GM23338 (cell line): ENCODE measurements at regions not wholly inside any gene's neighbourhood (a gene's known extent, or its start where the extent isn't known, plus 50 kb on each side); places are given as distances from the start of the nearest gene placed in this dataset.

Experiments
- JUNB ChIP-seq: IDR thresholded peaks from one replicate; pipeline ENCODE4 v1.6.1; 2016; ENCODE audit warnings: antibody characterized with exemption; ENCODE audit not compliant: unreplicated experiment
- POLR2AphosphoS5 ChIP-seq: IDR thresholded peaks from 2 replicates; pipeline ENCODE4 v1.6.1; 2016; ENCODE audit warnings: antibody characterized with exemption, low read depth
- TF ChIP-seq, protein P1 (sequence below): IDR thresholded peaks from one replicate; pipeline ENCODE4 v1.6.1; 2018; ENCODE audit warnings: antibody characterized with exemption; ENCODE audit not compliant: unreplicated experiment
- TF ChIP-seq, protein P2 (sequence below), 2 experiments: fragments of 200-600 bp in 1 of 2; sonication (generic) in 1 of 2; conservative IDR thresholded peaks; 2 replicates each; pipeline versions ENCODE4 v1.5.1 to v1.6.1; 2016 to 2017; ENCODE audit warnings: antibody characterized with exemption in 2 of 2, low read depth in 2 of 2, mild to moderate bottlenecking in 2 of 2, moderate library complexity in 1 of 2

DNA sequence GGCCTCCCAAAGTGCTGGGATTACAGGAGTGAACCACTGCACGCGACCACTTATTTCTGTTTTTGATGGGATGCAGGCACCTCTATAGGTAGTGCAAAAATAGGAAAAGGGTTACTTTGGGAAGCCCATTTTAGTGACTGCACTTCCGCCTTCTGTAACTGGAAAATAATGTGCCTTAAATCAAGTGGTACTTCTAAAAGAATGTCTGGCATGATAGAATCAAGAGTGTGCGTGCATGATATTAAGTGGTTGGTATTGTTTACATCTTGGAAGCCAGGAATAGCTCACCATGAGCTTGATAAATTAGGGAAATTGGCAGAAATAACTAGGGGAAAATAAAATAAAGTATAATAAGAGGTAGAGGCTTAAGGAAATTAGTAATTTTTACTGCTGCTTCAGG is 1067.0 kb downstream of the ADGRL2 start:
- TF ChIP-seq POLR2AphosphoS5 (no peak), JUNB (no peak)
- TF ChIP-seq, protein P1, sequence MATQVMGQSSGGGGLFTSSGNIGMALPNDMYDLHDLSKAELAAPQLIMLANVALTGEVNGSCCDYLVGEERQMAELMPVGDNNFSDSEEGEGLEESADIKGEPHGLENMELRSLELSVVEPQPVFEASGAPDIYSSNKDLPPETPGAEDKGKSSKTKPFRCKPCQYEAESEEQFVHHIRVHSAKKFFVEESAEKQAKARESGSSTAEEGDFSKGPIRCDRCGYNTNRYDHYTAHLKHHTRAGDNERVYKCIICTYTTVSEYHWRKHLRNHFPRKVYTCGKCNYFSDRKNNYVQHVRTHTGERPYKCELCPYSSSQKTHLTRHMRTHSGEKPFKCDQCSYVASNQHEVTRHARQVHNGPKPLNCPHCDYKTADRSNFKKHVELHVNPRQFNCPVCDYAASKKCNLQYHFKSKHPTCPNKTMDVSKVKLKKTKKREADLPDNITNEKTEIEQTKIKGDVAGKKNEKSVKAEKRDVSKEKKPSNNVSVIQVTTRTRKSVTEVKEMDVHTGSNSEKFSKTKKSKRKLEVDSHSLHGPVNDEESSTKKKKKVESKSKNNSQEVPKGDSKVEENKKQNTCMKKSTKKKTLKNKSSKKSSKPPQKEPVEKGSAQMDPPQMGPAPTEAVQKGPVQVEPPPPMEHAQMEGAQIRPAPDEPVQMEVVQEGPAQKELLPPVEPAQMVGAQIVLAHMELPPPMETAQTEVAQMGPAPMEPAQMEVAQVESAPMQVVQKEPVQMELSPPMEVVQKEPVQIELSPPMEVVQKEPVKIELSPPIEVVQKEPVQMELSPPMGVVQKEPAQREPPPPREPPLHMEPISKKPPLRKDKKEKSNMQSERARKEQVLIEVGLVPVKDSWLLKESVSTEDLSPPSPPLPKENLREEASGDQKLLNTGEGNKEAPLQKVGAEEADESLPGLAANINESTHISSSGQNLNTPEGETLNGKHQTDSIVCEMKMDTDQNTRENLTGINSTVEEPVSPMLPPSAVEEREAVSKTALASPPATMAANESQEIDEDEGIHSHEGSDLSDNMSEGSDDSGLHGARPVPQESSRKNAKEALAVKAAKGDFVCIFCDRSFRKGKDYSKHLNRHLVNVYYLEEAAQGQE: no peak
- TF ChIP-seq, protein P2, sequence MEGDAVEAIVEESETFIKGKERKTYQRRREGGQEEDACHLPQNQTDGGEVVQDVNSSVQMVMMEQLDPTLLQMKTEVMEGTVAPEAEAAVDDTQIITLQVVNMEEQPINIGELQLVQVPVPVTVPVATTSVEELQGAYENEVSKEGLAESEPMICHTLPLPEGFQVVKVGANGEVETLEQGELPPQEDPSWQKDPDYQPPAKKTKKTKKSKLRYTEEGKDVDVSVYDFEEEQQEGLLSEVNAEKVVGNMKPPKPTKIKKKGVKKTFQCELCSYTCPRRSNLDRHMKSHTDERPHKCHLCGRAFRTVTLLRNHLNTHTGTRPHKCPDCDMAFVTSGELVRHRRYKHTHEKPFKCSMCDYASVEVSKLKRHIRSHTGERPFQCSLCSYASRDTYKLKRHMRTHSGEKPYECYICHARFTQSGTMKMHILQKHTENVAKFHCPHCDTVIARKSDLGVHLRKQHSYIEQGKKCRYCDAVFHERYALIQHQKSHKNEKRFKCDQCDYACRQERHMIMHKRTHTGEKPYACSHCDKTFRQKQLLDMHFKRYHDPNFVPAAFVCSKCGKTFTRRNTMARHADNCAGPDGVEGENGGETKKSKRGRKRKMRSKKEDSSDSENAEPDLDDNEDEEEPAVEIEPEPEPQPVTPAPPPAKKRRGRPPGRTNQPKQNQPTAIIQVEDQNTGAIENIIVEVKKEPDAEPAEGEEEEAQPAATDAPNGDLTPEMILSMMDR (conservative IDR thresholded peaks at IDR 0.05; ENCODE audit: low read depth in 2 of 2): no peak
